Nephron progenitor cell (in vitro differentiated cells): ENCODE measurements at regions not wholly inside any gene's neighbourhood (a gene's known extent, or its start where the extent isn't known, plus 50 kb on each side); places are given as distances from the start of the nearest gene placed in this dataset.
"Not testable (repeated sequence)": the region's sequence is repeated elsewhere in the genome, so short reads cannot be mapped to it uniquely, and the experiment has no call there.

Experiments used
- DNase-seq: peaks from one replicate; pipeline ENCODE4 v3.0.0; 2021
- H3K27ac Mint-ChIP-seq: 2 replicates; pipeline ENCODE4 v1.8.0; 2021; ENCODE audit warnings: mild to moderate bottlenecking, moderate library complexity, mixed read lengths
- H3K27me3 Mint-ChIP-seq: 2 replicates; pipeline ENCODE4 v1.8.0; 2021; ENCODE audit warnings: mild to moderate bottlenecking, low read depth, mixed read lengths; ENCODE audit not compliant: poor library complexity
- H3K36me3 Mint-ChIP-seq: 2 replicates; pipeline ENCODE4 v1.8.0; 2021; ENCODE audit warnings: low read depth, mixed read lengths
- H3K4me1 Mint-ChIP-seq: 2 replicates; pipeline ENCODE4 v1.8.0; 2021; ENCODE audit warnings: mixed read lengths
- H3K4me3 Mint-ChIP-seq: 2 replicates; pipeline ENCODE4 v1.8.0; 2021; ENCODE audit warnings: mild to moderate bottlenecking, moderate library complexity, mixed read lengths
- H3K9me3 Mint-ChIP-seq: 2 replicates; pipeline ENCODE4 v1.8.0; 2021; ENCODE audit warnings: mild to moderate bottlenecking, moderate library complexity, mixed read lengths
- TF ChIP-seq, protein P1 (sequence below): fragments of 200-600 bp; sonication (generic); IDR thresholded peaks from 2 replicates; pipeline ENCODE4 v1.5.0; 2021; ENCODE audit warnings: antibody characterized with exemption

DNA sequence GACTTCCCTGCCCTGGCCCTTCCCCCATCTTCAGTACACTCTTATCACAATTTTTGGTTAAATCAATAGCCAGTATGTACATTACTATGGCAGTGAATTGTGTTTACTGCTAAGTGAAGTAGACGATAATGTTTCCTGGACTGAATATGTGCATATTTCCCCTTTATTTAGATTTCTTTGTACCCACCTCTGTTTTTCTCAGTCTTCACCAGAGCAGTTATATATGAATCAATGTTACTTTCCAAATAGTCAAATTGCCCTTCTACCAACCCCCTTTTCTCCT, 97.1 kb upstream of the HS6ST1 start:
- Mint-ChIP-seq H3K4me1 (no peaks in the 10 kb centered on the region), H3K36me3 (peaks cover 10% of the 10 kb centered on the region), H3K4me3 (no peak overlapping the region), H3K9me3 (peaks cover 30% of the 10 kb centered on the region), H3K27me3 (peaks cover 8% of the 10 kb centered on the region), H3K27ac (no peak overlapping the region)
- DNase-seq = no peak
- TF ChIP-seq, protein P1, sequence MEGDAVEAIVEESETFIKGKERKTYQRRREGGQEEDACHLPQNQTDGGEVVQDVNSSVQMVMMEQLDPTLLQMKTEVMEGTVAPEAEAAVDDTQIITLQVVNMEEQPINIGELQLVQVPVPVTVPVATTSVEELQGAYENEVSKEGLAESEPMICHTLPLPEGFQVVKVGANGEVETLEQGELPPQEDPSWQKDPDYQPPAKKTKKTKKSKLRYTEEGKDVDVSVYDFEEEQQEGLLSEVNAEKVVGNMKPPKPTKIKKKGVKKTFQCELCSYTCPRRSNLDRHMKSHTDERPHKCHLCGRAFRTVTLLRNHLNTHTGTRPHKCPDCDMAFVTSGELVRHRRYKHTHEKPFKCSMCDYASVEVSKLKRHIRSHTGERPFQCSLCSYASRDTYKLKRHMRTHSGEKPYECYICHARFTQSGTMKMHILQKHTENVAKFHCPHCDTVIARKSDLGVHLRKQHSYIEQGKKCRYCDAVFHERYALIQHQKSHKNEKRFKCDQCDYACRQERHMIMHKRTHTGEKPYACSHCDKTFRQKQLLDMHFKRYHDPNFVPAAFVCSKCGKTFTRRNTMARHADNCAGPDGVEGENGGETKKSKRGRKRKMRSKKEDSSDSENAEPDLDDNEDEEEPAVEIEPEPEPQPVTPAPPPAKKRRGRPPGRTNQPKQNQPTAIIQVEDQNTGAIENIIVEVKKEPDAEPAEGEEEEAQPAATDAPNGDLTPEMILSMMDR = no peak

DNA sequence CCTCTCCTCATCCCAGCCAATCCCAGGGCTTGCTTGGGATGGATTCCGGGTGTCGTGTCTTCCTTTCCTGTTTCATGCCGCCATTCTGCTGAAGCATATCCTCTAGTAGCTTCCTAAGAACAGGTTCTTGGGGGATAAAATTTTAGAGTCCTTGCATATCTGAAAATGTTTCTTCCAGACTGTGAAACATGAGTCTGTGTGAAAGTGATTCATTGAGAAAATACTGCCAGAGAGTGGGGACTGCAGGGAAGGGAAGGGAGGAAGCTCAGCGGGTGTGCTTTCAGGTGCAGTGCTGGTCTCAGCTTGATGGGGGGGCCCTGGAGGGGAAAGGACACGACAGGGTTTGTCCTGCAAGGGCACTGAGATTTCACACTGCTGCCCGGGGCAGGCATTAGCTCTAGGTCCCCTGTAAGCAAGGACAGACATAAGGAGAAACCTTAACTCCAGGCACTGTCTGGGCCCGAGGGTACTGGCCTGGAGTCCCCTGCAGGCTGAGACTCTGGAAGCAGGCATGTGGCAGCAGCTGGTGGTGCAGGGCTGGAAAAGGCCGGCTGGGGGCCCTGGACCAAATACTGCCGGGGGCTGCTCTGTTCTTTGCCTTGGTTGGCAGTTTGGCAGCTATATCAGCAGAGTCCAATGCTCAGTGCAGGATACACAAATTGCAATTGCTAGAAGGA, 97.6 kb upstream of the HS6ST1 start:
- TF ChIP-seq, protein P1 = no peak
- peaks cover 35% of the 10 kb centered on the region for H3K9me3 Mint-ChIP-seq
- peaks cover 8% of the 10 kb centered on the region for H3K27me3 Mint-ChIP-seq
- DNase-seq = no peak
- H3K36me3 Mint-ChIP-seq = peaks cover 10% of the 10 kb centered on the region
- no peak overlapping the region for H3K4me3 Mint-ChIP-seq
- H3K27ac Mint-ChIP-seq = no peak overlapping the region
- H3K4me1 Mint-ChIP-seq = no peaks in the 10 kb centered on the region

DNA sequence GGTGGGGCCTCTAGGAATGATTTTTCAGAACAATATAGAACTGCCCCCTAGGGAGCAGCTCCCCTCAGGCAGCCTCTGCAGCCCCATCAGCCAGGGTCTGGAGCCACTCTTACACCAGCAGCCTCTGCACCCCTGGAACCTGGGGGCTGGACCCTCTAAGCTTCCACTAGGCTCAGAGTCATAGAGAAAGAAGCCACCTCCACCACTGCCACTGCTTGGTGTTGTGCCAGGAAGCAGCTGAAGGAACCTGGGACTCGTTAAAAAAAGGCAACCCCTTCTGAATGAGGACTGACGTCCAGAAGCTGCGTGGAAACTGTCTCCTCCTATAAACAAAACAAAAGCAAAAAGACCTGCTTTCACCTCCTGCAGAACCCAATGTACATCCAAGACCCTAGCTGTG, 98.1 kb upstream of the HS6ST1 start:
- no peak overlapping the region for H3K4me3 Mint-ChIP-seq
- peaks cover 37% of the 10 kb centered on the region for H3K9me3 Mint-ChIP-seq
- no peak overlapping the region for H3K27ac Mint-ChIP-seq
- TF ChIP-seq, protein P1 = no peak
- H3K27me3 Mint-ChIP-seq = peaks cover 8% of the 10 kb centered on the region
- H3K36me3 Mint-ChIP-seq = peaks cover 10% of the 10 kb centered on the region
- no peaks in the 10 kb centered on the region for H3K4me1 Mint-ChIP-seq
- DNase-seq = no peak

DNA sequence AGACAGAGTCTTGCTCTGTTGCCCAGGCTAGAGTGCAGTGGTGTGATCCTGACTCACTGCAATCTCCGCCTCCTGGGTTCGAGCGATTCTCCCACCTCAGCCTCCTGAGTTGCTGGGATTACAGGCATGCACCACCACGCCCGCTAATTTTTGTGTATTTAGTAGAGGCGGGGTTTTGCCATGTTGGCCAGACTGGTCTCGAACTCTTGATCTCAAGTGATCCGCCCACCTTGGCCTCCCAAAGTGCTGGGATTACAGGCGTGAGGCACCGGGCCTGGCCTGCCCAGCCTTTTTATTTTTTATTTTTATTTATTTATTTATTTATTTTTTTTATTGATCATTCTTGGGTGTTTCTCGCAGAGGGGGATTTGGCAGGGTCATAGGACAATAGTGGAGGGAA, 98.6 kb upstream of the HS6ST1 start:
- not testable (repeated sequence) for DNase-seq, H3K27me3 Mint-ChIP-seq, H3K4me1 Mint-ChIP-seq, H3K27ac Mint-ChIP-seq, H3K4me3 Mint-ChIP-seq, H3K36me3 Mint-ChIP-seq
- peaks cover 41% of the 10 kb centered on the region for H3K9me3 Mint-ChIP-seq

DNA sequence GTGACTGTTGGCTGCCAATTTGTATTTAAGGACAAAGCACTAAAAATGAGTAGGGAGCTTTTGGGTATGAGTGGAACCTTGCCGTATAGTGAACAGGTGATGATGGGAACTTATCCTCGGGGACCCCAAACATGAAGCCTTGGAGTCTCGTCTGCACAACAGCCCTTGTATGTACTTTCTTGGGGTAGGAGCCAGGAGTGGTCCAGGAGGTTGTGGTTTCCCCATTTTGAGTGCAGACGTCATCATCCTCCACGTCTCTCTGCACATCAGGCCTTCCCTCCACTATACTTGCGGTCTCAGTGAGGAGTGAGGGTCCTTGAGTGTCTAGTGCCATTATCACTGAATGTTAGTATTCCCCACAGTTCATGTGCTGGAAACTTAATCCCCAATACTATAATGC, 101.5 kb upstream of the HS6ST1 start:
- Mint-ChIP-seq H3K4me3 (no peak overlapping the region), H3K27ac (no peak overlapping the region), H3K36me3 (peaks cover 10% of the 10 kb centered on the region), H3K27me3 (peaks cover 8% of the 10 kb centered on the region), H3K4me1 (peaks cover 8% of the 10 kb centered on the region), H3K9me3 (peaks cover 50% of the 10 kb centered on the region)
- TF ChIP-seq, protein P1 = no peak
- DNase-seq = no peak

DNA sequence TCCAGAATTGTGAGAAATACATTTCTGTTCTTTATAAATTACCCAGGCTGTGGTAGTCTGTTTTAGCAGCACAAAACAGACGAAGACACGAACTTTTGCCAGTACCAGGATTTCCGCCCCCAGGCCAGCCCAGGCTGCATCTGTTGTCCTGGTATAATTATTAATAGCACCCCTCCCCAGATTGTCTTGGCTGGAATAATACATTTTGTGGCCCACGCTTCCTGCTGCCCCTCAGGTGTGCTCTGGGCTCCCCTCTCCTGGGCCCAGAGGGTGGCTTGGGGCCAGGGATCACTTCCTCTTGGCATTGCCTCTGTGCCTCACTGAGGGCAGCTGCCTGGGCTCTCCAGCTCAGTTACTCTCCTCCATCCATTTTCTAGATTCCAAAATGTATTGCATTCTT, 102.1 kb upstream of the HS6ST1 start:
- H3K27me3 Mint-ChIP-seq = peaks cover 7% of the 10 kb centered on the region
- TF ChIP-seq, protein P1 = no peak
- DNase-seq = no peak
- H3K9me3 Mint-ChIP-seq = peaks cover 48% of the 10 kb centered on the region
- H3K27ac Mint-ChIP-seq = no peak overlapping the region
- H3K36me3 Mint-ChIP-seq = peaks cover 10% of the 10 kb centered on the region
- peaks cover 11% of the 10 kb centered on the region for H3K4me1 Mint-ChIP-seq
- H3K4me3 Mint-ChIP-seq = no peak overlapping the region
